MM.1S (cell line): ENCODE measurements at regions not wholly inside any gene's neighbourhood (a gene's known extent, or its start where the extent isn't known, plus 50 kb on each side); places are given as distances from the start of the nearest gene placed in this dataset.
"Not testable (repeated sequence)": the region's sequence is repeated elsewhere in the genome, so short reads cannot be mapped to it uniquely, and the experiment has no call there.

Experiments
- DNase-seq: peaks from one replicate; pipeline ENCODE4 v3.0.0-alpha.2; 2015
- H2AFZ ChIP-seq: fragments of 300-600 bp; sonication (generic); 2 replicates; pipeline ENCODE4 v1.6.0; 2016; ENCODE audit warnings: antibody characterized with exemption, low read length
- H3F3A ChIP-seq: fragments of 300-600 bp; sonication (generic); 2 replicates; pipeline ENCODE4 v1.6.1; 2016; ENCODE audit warnings: mild to moderate bottlenecking, antibody characterized with exemption, low read length, moderate library complexity, mixed read lengths; ENCODE audit not compliant: insufficient read depth
- H3K27ac ChIP-seq: fragments of 300-600 bp; sonication (generic); 2 replicates; pipeline ENCODE4 v1.5.1; 2016; ENCODE audit warnings: mild to moderate bottlenecking, low read length
- H3K27me3 ChIP-seq: fragments of 300-600 bp; sonication (generic); replicated peaks from 2 replicates; pipeline ENCODE4 v1.6.0; 2016; ENCODE audit warnings: low read length; ENCODE audit not compliant: insufficient read depth
- H3K36me3 ChIP-seq: fragments of 300-600 bp; sonication (generic); replicated peaks from 2 replicates; pipeline ENCODE4 v1.6.1; 2016; ENCODE audit warnings: mild to moderate bottlenecking, low read length, mixed read lengths; ENCODE audit not compliant: insufficient read depth
- H3K4me1 ChIP-seq: fragments of 300-600 bp; sonication (generic); 2 replicates; pipeline ENCODE4 v1.6.1; 2016; ENCODE audit warnings: low read length, mixed read lengths
- H3K4me2 ChIP-seq: fragments of 300-600 bp; sonication (generic); 2 replicates; pipeline ENCODE4 v1.6.0; 2016; ENCODE audit warnings: low read depth, low read length
- H3K4me3 ChIP-seq: fragments of 300-600 bp; sonication (generic); 2 replicates; pipeline ENCODE4 v1.5.1; 2016; ENCODE audit warnings: low read length, mixed read lengths
- H3K79me2 ChIP-seq: fragments of 300-600 bp; sonication (generic); 2 replicates; pipeline ENCODE4 v1.6.1; 2016; ENCODE audit warnings: mixed run types, low read length, mixed read lengths
- H3K9ac ChIP-seq: fragments of 300-600 bp; sonication (generic); 2 replicates; pipeline ENCODE4 v1.6.1; 2016; ENCODE audit warnings: low read length, mixed read lengths
- H3K9me2 ChIP-seq: fragments of 300-600 bp; sonication (generic); replicated peaks from 2 replicates; pipeline ENCODE4 v1.6.1; 2016; ENCODE audit warnings: mild to moderate bottlenecking, low read length, mixed read lengths; ENCODE audit not compliant: insufficient read depth
- H3K9me3 ChIP-seq: fragments of 300-600 bp; sonication (generic); replicated peaks from 2 replicates; pipeline ENCODE4 v1.6.1; 2016; ENCODE audit warnings: mild to moderate bottlenecking, low read length, mixed read lengths; ENCODE audit not compliant: insufficient read depth
- H4K20me1 ChIP-seq: fragments of 300-600 bp; sonication (generic); 2 replicates; pipeline ENCODE4 v1.6.1; 2016; ENCODE audit warnings: mild to moderate bottlenecking, low read length, moderate library complexity, mixed read lengths; ENCODE audit not compliant: insufficient read depth
- CTCF ChIP-seq: fragments of 300-600 bp; sonication (generic); IDR thresholded peaks from 2 replicates; pipeline ENCODE4 v1.5.1; 2016; ENCODE audit warnings: antibody characterized with exemption, low read length, mixed read lengths
- EZH2 ChIP-seq: fragments of 300-600 bp; sonication (generic); optimal IDR thresholded peaks from 2 replicates; pipeline ENCODE3; 2017; ENCODE audit warnings: low read depth, mild to moderate bottlenecking, antibody characterized with exemption, low read length, mixed read lengths
- EZH2phosphoT487 ChIP-seq: fragments of 300-600 bp; sonication (generic); IDR thresholded peaks from 2 replicates; pipeline ENCODE4 v1.6.1; 2018; ENCODE audit warnings: antibody characterized with exemption, low read length

- H3K9me3 ChIP-seq: no peaks in the 10 kb centered on the region
- H3K27me3 ChIP-seq: no peaks in the 10 kb centered on the region
- H3K36me3 ChIP-seq: no peaks in the 10 kb centered on the region
- H2AFZ ChIP-seq: no peak overlapping the region
- TF ChIP-seq EZH2phosphoT487: no peak
- no peak for TF ChIP-seq CTCF
- no peak for TF ChIP-seq EZH2
- no peaks in the 10 kb centered on the region for H3K4me1 ChIP-seq
- no peaks in the 10 kb centered on the region for H4K20me1 ChIP-seq
- no peak overlapping the region for H3K4me2 ChIP-seq
- no peak overlapping the region for H3K27ac ChIP-seq
- no peaks in the 10 kb centered on the region for H3F3A ChIP-seq
- no peak for DNase-seq
- no peaks in the 10 kb centered on the region for H3K9me2 ChIP-seq
- no peak overlapping the region for H3K9ac ChIP-seq
- H3K79me2 ChIP-seq: no peaks in the 10 kb centered on the region
- no peak overlapping the region for H3K4me3 ChIP-seq
Measured at GRCh38 chr1:194062526-194062925, 876.1 kb upstream of the B3GALT2 start.

GRCh38 chr1:194060481-194060880 is 874.1 kb upstream of the B3GALT2 start:
- Histone ChIP-seq H3K9me3 (no peaks in the 10 kb centered on the region), H3K36me3 (no peaks in the 10 kb centered on the region), H3K9ac (no peak overlapping the region), H3K4me1 (no peaks in the 10 kb centered on the region), H3K27ac (no peak overlapping the region), H4K20me1 (no peaks in the 10 kb centered on the region), H3F3A (no peaks in the 10 kb centered on the region), H3K4me2 (peak overlapping the region; percentile 38; the same call in 1 of the 2 replicates), H2AFZ (no peak overlapping the region), H3K4me3 (no peak overlapping the region), H3K27me3 (no peaks in the 10 kb centered on the region), H3K79me2 (no peaks in the 10 kb centered on the region), H3K9me2 (no peaks in the 10 kb centered on the region)
- no peak for TF ChIP-seq EZH2phosphoT487
- TF ChIP-seq CTCF: no peak
- no peak for TF ChIP-seq EZH2
- DNase-seq: no peak

GRCh38 chr1:194058268-194058667 is 871.9 kb upstream of the B3GALT2 start:
- not testable (repeated sequence) for H4K20me1 ChIP-seq

GRCh38 chr1:194056169-194056568 is 869.8 kb upstream of the B3GALT2 start:
- no peaks in the 10 kb centered on the region for H3K79me2 ChIP-seq
- H3K27ac ChIP-seq: no peak overlapping the region
- H3K9ac ChIP-seq: no peak overlapping the region
- H3F3A ChIP-seq: no peaks in the 10 kb centered on the region
- H3K9me2 ChIP-seq: no peaks in the 10 kb centered on the region
- H3K36me3 ChIP-seq: no peaks in the 10 kb centered on the region
- DNase-seq: no peak
- TF ChIP-seq EZH2 (no peak), EZH2phosphoT487 (no peak), CTCF (no peak)
- H4K20me1 ChIP-seq: no peaks in the 10 kb centered on the region
- H2AFZ ChIP-seq: no peak overlapping the region
- H3K4me1 ChIP-seq: no peaks in the 10 kb centered on the region
- H3K9me3 ChIP-seq: no peaks in the 10 kb centered on the region
- H3K4me2 ChIP-seq: no peak overlapping the region
- no peaks in the 10 kb centered on the region for H3K27me3 ChIP-seq
- H3K4me3 ChIP-seq: no peak overlapping the region

More at GRCh38 chr1:194058268-194058667, 871.9 kb upstream of the B3GALT2 start:
- H3K79me2 ChIP-seq, H3F3A ChIP-seq, DNase-seq, H3K4me1 ChIP-seq, H3K9me3 ChIP-seq, H3K27ac ChIP-seq, H3K27me3 ChIP-seq, H3K9ac ChIP-seq, H3K36me3 ChIP-seq, H2AFZ ChIP-seq, H3K4me3 ChIP-seq, H3K4me2 ChIP-seq, H3K9me2 ChIP-seq: not testable (repeated sequence)
